PFSK-1 (cell line): ENCODE measurements at regions not wholly inside any gene's neighbourhood (a gene's known extent, or its start where the extent isn't known, plus 50 kb on each side); places are given as distances from the start of the nearest gene placed in this dataset.

ENCODE experiments used
- FOXP2 ChIP-seq: optimal IDR thresholded peaks from 2 replicates; pipeline ENCODE3; 2011; ENCODE audit warnings: borderline replicate concordance, control low read depth, inconsistent platforms; ENCODE audit not compliant: insufficient read depth; ENCODE audit errors: extremely low read length, extremely low read depth
- POLR2AphosphoS5 ChIP-seq: IDR thresholded peaks from 2 replicates; pipeline ENCODE4 v1.6.1; 2012; ENCODE audit warnings: low read depth, mild to moderate bottlenecking, control low read depth, low read length, moderate library complexity
- REST ChIP-seq, 2 experiments: IDR thresholded peaks; 2 replicates each; pipeline versions ENCODE4 v1.6.1 to v1.8.0; 2011 to 2012; ENCODE audit warnings: low read depth in 2 of 2, low read length in 2 of 2, control low read depth in 1 of 2, inconsistent platforms in 1 of 2, mild to moderate bottlenecking in 1 of 2, moderate library complexity in 1 of 2; ENCODE audit not compliant: insufficient read depth in 1 of 2
- SIN3A ChIP-seq: IDR thresholded peaks from 2 replicates; pipeline ENCODE4 v1.6.1; 2012; ENCODE audit warnings: mild to moderate bottlenecking, low read length, moderate library complexity, borderline replicate concordance; ENCODE audit not compliant: insufficient read depth
- TAF1 ChIP-seq: IDR thresholded peaks from 2 replicates; pipeline ENCODE4 v1.6.1; 2012; ENCODE audit warnings: low read length, control low read depth, borderline replicate concordance; ENCODE audit not compliant: insufficient read depth

GRCh38 chr4:52483186-52483890 lies 175.8 kb downstream of the USP46 start:
- TF ChIP-seq REST (IDR thresholded peaks at IDR 0.05; ENCODE audit: insufficient read depth in 1 of 2, low read depth in 2 of 2, low read length in 2 of 2) = no peak
- no peak for TF ChIP-seq FOXP2
- TF ChIP-seq TAF1 = no peak
- TF ChIP-seq POLR2AphosphoS5 = no peak
- TF ChIP-seq SIN3A = no peak

- no peak for TF ChIP-seq POLR2AphosphoS5
- TF ChIP-seq REST (IDR thresholded peaks at IDR 0.05; ENCODE audit: insufficient read depth in 1 of 2, low read depth in 2 of 2, low read length in 2 of 2) = peak in 1 of 2 experiments; percentile 16; a peak in 1 of 4 replicates
- no peak for TF ChIP-seq FOXP2
- TF ChIP-seq SIN3A = no peak
Measured at GRCh38 chr4:52507774-52508173, 151.3 kb downstream of the USP46 start.

GRCh38 chr4:52510939-52511565 lies 148.0 kb downstream of the USP46 start:
- TF ChIP-seq TAF1 (no peak), POLR2AphosphoS5 (no peak), FOXP2 (no peak), REST (IDR thresholded peaks at IDR 0.05; ENCODE audit: insufficient read depth in 1 of 2, low read depth in 2 of 2, low read length in 2 of 2) (no peak), SIN3A (no peak)

- TF ChIP-seq TAF1 = no peak
- TF ChIP-seq SIN3A = no peak
- TF ChIP-seq POLR2AphosphoS5 = no peak
- TF ChIP-seq REST (IDR thresholded peaks at IDR 0.05; ENCODE audit: insufficient read depth in 1 of 2, low read depth in 2 of 2, low read length in 2 of 2) = no peak
- no peak for TF ChIP-seq FOXP2
Measured at GRCh38 chr4:52511825-52512224, 147.3 kb downstream of the USP46 start.
